ENCODE measurements at regions not wholly inside any gene's neighbourhood (a gene's known extent, or its start where the extent isn't known, plus 50 kb on each side); places are given as distances from the start of the nearest gene placed in this dataset.

DNA sequence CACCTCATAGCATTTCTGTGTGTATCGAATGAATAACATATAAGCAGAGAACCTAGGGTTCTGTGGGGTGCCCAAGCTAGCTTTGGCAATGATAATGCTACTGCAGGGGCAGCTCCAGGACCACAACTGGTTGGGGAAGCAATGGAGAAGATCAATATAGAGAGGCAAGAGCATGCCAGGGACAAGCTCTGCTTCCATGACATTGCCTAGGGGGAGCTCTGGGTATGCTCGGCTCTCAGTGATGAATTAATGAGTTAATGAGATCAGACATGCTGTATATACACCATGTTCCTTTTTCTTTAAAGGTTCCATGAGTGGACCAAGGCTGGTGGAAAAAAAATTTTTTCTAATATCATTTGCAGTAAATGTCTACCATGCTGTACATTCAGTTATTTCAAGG is 618.4 kb downstream of the BCL11A start:
- Mint-ChIP-seq H3K27me3 (ENCODE audit: low read depth) (no peaks in the 10 kb centered on the region), H3K4me3 (no peak overlapping the region), H3K9me3 (peaks cover 8% of the 10 kb centered on the region), H3K27ac (no peak overlapping the region), H3K4me1 (peaks cover 6% of the 10 kb centered on the region), H3K36me3 (no peaks in the 10 kb centered on the region)
- no peak for DNase-seq (ENCODE audit: low spot score in 2 of 2, unreplicated experiment in 2 of 2)
- TF ChIP-seq, protein P1, sequence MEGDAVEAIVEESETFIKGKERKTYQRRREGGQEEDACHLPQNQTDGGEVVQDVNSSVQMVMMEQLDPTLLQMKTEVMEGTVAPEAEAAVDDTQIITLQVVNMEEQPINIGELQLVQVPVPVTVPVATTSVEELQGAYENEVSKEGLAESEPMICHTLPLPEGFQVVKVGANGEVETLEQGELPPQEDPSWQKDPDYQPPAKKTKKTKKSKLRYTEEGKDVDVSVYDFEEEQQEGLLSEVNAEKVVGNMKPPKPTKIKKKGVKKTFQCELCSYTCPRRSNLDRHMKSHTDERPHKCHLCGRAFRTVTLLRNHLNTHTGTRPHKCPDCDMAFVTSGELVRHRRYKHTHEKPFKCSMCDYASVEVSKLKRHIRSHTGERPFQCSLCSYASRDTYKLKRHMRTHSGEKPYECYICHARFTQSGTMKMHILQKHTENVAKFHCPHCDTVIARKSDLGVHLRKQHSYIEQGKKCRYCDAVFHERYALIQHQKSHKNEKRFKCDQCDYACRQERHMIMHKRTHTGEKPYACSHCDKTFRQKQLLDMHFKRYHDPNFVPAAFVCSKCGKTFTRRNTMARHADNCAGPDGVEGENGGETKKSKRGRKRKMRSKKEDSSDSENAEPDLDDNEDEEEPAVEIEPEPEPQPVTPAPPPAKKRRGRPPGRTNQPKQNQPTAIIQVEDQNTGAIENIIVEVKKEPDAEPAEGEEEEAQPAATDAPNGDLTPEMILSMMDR (IDR thresholded peaks at IDR 0.05; ENCODE audit: unreplicated experiment): no peak

DNA sequence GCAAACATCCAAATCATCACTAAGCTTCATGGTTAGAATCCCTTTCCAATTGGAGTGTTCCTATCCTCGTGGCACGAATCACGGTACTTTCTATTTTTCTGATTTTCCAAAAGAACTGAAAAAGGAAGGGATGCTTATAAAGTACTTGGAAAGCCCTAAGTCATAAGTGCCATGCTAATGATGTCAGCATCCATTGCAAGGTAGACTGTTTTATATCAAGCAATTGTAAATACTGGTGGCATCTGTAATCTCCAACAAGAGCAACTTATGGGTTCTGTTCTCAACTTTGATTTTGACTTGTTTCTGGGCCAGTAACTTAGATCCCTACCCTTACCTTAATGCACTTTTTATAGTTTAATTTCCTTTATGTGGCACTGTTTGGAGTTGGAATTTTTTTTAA is 619.5 kb downstream of the BCL11A start:
- Mint-ChIP-seq H3K9me3 (peaks cover 8% of the 10 kb centered on the region), H3K4me1 (peaks cover 6% of the 10 kb centered on the region), H3K27ac (no peak overlapping the region), H3K4me3 (no peak overlapping the region), H3K36me3 (no peaks in the 10 kb centered on the region), H3K27me3 (ENCODE audit: low read depth) (no peaks in the 10 kb centered on the region)
- TF ChIP-seq, protein P1 (IDR thresholded peaks at IDR 0.05; ENCODE audit: unreplicated experiment): no peak
- no peak for DNase-seq (ENCODE audit: low spot score in 2 of 2, unreplicated experiment in 2 of 2)

DNA sequence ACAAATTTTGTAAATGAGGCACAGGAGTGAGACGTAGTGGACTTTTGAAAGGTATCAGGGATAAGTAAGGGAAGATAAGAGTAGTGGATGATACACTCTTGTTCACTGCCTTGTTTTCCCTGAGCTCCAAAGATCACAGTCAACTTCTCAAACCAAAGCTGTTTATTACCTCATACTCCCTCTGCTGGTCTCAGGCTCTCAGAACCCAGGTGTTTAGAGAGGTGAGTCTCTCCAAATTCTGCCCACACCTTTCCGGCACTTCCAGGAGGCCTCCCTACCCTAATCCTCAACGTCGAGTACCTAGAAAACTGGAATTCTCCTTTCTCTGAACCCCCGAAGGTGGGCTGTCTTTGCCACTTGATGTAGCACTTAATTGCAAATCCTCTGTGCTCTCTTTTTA is 621.1 kb downstream of the BCL11A start:
- no peak overlapping the region for H3K27ac Mint-ChIP-seq
- no peak overlapping the region for H3K4me3 Mint-ChIP-seq
- no peak for DNase-seq (ENCODE audit: low spot score in 2 of 2, unreplicated experiment in 2 of 2)
- H3K36me3 Mint-ChIP-seq: no peaks in the 10 kb centered on the region
- H3K9me3 Mint-ChIP-seq: peaks cover 12% of the 10 kb centered on the region
- no peaks in the 10 kb centered on the region for H3K27me3 Mint-ChIP-seq (ENCODE audit: low read depth)
- TF ChIP-seq, protein P1 (IDR thresholded peaks at IDR 0.05; ENCODE audit: unreplicated experiment): no peak
- peaks cover 6% of the 10 kb centered on the region for H3K4me1 Mint-ChIP-seq

DNA sequence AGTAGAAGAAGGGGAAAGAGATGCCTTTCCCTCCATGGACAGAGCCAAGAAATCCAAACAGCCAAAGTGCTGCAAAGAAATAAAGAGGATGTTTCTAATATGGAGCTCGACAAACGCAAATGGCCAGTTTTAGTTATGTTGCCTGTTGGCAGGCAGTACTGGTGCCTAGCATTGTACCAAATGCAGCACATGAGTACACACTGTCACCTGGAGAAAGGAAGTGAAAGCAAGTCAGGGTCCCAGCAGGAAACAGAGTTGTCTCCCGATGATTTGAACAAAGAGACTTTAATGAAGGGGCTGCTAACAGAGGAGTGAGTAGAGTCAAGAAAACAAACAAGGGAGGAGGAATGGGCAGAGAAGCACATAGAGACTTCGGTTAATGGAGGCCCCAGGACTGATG is 623.0 kb downstream of the BCL11A start:
- no peak overlapping the region for H3K4me3 Mint-ChIP-seq
- no peaks in the 10 kb centered on the region for H3K36me3 Mint-ChIP-seq
- H3K27ac Mint-ChIP-seq: no peak overlapping the region
- no peak for DNase-seq (ENCODE audit: low spot score in 2 of 2, unreplicated experiment in 2 of 2)
- peaks cover 14% of the 10 kb centered on the region for H3K4me1 Mint-ChIP-seq
- TF ChIP-seq, protein P1 (IDR thresholded peaks at IDR 0.05; ENCODE audit: unreplicated experiment): no peak
- no peaks in the 10 kb centered on the region for H3K27me3 Mint-ChIP-seq (ENCODE audit: low read depth)
- H3K9me3 Mint-ChIP-seq: peaks cover 12% of the 10 kb centered on the region

DNA sequence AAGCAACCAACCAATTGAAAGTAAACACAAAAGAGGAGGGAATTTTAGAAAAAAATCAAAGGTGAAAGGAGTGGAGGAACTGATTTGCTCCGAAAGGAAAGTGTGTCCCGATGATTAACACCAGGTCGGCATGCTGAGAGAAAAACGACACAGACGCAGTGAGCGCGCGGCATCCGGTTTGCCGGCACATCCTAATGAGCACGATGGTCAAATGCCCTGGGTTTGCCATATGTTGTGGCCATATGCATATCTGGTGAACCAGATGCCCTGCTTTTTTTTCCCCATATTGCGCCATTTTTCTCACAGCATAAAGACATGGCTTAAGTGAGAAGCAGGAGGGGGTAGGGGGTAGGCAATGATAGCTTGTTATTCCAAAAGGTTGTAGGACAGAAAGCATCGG is 626.7 kb downstream of the BCL11A start:
- TF ChIP-seq, protein P1 (IDR thresholded peaks at IDR 0.05; ENCODE audit: unreplicated experiment): no peak
- no peak overlapping the region for H3K27ac Mint-ChIP-seq
- DNase-seq (ENCODE audit: low spot score in 2 of 2, unreplicated experiment in 2 of 2): no peak
- no peaks in the 10 kb centered on the region for H3K27me3 Mint-ChIP-seq (ENCODE audit: low read depth)
- H3K4me3 Mint-ChIP-seq: no peak overlapping the region
- H3K9me3 Mint-ChIP-seq: peaks cover 8% of the 10 kb centered on the region
- no peaks in the 10 kb centered on the region for H3K36me3 Mint-ChIP-seq
- peaks cover 37% of the 10 kb centered on the region for H3K4me1 Mint-ChIP-seq

DNA sequence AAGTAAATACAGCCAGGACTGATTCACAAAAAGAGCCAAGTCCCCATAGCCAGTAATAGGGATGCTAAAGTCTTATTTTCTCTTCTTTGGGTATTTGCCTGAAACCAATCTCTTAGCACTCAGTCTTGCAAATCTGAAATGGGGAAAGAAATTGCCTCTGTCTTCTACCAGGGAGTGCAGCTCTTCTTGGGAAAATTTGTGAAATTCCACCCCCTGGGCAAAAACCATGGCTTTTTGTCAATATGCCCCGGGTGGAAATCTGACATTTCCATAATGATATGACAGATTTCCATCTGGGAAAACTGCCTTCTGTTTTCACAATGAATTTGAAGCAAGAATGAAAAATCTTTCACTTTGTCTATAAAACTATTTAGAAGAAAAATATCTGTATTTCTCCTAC is 628.1 kb downstream of the BCL11A start:
- Mint-ChIP-seq H3K4me3 (no peak overlapping the region), H3K9me3 (peaks cover 4% of the 10 kb centered on the region), H3K27me3 (ENCODE audit: low read depth) (no peaks in the 10 kb centered on the region), H3K4me1 (peaks cover 49% of the 10 kb centered on the region), H3K27ac (no peak overlapping the region), H3K36me3 (no peaks in the 10 kb centered on the region)
- TF ChIP-seq, protein P1 (IDR thresholded peaks at IDR 0.05; ENCODE audit: unreplicated experiment): no peak
- DNase-seq (ENCODE audit: low spot score in 2 of 2, unreplicated experiment in 2 of 2): no peak

All from mesothelial cell of epicardium (in vitro differentiated cells).